Kidney tubule cell (primary cell): ENCODE measurements at regions not wholly inside any gene's neighbourhood (a gene's known extent, or its start where the extent isn't known, plus 50 kb on each side); places are given as distances from the start of the nearest gene placed in this dataset.
"Not testable (repeated sequence)": the region's sequence is repeated elsewhere in the genome, so short reads cannot be mapped to it uniquely, and the experiment has no call there.

ENCODE experiments used
- DNase-seq: peaks from one replicate; pipeline ENCODE4 v3.0.0-alpha.2; 2018; ENCODE audit warnings: low spot score

DNA sequence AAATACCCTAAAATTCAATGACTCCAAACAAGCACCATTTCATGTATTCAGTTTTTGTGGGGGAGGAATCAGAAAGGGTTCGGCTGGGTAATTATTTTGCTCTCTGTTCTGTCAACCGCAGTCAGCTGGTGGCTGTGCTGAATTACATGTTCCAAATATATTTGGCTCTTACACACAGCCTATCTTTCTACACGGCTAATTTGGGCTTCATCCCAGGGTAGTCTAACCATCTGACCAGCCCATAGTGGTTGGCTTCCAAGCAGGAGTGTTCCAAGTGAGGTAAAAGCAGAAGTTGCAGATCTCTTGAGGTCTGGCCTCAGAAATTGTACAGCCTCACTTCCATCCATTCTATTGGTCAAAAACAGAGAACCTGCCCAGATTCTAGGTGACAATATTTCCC, 760.8 kb upstream of the SEMA6D start:
- no peak for DNase-seq

DNA sequence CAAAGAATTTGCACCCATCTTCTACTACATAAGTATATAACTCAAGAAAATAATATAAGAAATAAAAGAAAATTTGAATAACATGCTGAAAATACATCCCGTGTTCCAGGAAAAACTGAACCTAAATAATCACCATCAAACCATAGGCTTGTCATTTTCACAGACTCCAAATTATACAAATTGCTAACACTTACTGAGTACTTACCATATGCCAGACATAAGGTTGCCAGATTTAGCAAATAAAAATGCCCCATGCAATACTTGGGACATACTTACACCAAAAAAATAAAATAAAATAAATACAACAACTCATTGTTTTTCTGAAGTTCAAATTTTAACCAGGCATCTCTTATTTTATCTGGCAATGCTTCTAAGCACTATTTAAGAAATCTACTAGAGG, 760.4 kb upstream of the SEMA6D start:
- DNase-seq: no peak

DNA sequence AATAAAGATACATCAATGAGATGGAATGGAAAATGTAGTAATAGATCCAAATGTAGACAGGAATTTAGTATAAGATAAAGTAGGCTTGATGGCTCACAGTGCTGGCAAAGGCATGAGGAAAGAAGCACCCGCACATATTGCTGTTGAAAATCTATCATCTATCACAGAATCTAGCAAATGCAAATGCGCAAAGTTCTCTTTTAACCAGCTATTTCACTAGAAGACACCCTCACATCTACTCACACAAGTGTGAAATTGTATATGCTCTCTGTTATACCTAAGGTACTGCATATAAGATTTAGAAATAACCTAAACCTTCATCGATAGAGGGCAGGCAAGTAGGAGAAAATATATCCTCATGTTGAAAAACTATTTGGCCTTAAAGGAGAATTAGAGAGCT, 756.7 kb upstream of the SEMA6D start:
- DNase-seq: no peak

DNA sequence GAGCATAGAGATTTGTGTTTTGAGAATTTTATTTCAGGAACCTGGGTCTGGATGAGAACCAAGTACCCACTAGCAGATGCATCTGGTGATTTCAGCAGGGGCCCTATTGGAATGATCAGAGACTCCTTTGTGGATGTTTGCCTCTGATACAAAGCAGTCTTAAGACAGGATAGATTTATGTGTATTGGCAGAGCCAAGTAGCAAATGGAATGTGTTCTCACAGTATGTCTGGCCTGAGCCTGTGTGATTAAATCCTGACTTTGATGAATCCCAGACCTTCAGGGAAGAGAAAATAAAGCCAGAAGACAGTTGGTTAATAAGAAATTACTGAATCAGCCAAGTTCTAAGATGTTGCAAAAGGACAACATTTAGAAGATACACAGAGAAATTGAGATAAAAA, 755.5 kb upstream of the SEMA6D start:
- no peak for DNase-seq

DNA sequence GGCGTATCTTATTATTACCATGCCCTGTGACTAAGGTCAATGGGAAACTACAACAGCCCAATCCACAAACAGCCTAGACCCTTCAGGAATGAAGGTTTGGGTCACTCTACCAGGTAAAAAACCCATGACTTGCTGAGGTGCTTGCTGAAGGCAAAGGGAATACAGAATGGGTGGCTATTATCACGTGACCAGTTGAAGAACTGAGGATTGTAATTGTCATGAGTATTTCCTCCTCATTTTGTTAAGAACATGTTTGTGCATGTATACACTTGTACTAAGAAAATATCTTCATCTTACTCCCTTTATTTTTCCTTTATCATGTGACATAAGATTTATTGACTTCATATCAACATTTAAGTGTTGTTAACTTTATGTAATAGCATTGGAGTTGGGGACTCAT, 729.2 kb upstream of the SEMA6D start:
- not testable (repeated sequence) for DNase-seq

DNA sequence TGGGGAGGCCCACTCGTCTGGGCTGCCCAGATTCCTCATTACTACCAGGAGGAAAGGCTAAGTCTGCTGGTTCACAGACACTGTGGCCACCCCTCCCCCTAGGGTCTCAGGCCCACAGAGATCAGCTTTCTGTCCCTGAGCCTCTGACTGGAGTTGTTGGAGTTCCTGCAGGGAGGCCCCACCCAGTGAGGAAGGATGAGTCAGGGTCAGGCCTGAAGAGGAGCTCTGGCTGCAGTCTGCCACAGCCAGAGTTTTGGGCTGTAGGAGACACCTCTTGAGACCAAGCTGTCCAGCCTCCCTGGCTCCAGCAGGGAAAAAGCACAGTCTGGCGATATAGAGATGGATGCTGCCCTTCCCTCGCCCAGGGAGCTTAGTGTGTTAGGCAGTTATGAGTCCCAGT, 720.9 kb upstream of the SEMA6D start:
- DNase-seq: no peak

DNA sequence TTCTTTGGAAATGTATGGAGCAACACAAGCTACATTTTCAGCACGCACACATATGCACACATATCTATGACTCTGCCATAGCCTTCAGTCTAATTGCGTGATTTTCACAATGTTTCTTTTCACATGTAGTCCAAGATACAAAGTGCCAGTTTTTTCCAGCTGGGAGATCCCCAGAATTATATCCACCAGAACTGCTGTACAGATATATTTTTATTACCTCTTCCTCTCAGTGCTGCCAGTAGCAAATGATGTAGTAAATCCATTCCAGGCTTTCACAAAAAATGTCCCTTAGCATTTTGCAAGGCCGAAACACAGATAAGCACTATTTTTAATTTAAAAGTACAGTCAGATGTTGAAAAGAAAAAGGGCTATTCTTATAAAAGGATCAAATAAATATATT, 719.8 kb upstream of the SEMA6D start:
- DNase-seq: no peak

GRCh38 chr15:47003568-47003967, 713.7 kb upstream of the SEMA6D start:
- DNase-seq: no peak

DNA sequence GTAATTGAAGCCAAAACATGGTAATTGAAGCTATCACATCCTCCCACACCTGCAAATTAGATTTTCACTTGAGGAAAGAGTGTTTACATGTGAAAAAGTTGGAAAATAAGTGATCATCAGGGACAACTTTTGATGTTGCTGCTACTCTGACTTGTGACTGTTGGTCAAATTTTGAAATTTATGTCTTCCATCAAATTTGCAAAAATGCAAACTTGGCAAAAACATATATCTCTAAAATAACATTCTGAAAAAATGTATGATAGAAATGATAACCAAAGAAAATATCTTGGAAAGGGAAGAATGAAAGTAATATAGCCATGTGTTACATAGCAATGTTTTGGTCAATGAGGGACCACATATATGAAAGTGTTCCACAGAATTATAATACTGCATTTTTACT, 703.9 kb upstream of the SEMA6D start:
- DNase-seq: no peak

DNA sequence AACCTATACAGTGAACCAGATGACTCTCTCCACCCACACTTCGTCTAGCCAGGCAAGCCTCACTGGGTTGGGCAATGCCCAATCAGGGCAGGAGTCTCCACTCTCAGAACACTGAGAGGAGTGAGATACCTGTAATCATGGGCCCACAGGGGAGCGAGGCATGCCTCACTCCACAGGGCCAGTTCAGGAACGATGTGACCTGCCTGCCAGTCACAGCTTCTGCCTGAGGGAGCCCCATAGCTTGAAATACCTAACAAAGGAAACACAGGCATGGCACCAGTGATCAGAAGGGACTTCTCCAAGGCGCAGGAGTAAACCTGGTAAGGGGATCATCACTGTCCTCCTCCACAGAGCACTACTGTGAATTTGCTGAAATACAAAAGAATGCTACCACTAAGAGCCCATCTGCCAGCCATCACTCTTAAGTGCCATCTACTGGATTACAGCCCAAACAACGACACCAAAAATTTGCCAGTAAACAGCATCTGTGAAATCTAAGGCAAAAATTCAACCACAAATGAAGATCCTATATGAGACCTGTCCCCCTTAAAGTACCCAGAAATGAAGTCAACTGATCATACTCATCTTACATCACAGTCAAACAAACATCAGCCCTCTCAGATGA, 689.9 kb upstream of the SEMA6D start:
- no peak for DNase-seq

DNA sequence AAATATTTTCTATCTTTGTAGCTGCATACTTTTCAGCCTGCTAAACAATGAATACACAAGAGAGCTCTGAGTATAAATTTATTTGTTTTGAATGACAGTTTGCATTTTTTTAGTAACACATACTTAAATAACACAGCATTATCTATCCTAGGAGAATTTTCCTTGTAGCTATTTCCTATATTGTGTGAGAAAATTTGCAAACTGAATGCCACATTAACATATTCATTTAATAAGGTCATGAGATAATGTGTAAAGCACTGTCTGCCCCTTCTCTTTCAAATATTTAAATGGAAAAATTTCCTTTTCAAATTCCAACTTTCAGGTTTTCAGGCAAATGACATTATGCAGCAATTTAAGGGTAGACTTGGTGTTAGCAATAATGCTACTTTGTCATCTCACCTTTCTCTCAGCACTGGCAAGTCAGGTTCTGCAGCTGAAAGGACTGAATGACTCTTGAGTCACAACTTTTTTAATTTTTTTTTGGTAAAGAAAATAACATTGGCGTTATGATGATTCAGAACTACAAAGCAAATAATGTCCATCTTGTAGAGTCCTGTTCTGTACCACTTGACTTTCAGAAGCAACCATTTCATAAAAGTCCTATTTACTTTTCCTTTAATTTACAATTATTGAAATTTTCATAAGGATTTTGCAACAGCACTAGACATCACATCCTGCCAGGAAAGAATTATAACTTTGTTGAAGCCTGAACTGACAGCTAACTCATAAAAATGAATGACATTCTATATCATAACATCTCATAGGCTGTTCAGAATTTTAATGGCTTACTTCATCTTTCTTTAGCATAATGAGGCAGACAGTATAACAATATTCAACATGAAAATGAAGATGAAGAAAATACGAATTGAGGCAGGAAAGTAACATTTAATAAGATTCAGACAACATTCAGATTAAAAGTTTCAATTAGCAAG, 681.6 kb upstream of the SEMA6D start:
- DNase-seq: no peak

DNA sequence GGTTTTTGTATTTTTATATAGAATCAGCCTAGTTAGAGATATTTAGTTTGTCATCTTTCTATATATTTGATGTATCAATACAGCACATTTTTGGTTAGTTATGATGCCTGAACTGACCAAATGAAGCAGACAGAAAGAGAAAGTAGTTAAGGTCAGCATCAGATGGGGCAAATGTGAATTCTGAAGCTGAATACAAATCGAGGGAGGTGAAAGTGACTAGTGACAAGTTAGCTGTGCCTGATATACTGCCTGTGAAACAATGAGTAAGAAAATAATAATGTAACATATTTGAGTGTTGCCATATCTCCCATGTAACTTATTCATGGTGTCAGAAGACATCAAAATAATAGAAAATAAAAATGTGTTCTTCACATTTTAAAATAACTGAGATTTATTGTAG, 680.3 kb upstream of the SEMA6D start:
- no peak for DNase-seq

DNA sequence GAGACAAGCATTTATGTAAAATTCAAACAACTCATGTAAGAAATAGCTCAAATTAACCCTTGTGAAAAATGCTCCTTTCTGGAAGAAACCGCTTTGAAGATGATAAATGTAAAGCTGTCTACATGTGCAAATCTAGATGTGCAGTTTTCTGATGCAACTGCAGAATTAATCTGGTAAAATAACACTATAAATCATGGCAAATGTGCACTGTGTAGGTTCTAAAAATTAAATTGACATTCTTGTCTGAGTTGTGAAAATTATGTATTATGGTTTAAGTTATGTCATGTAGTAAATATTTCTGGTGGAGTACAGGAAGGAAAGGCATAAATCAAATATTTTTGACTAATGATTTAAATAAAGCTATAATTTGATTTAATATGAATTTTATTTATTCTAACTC, 678.1 kb upstream of the SEMA6D start:
- DNase-seq: no peak

DNA sequence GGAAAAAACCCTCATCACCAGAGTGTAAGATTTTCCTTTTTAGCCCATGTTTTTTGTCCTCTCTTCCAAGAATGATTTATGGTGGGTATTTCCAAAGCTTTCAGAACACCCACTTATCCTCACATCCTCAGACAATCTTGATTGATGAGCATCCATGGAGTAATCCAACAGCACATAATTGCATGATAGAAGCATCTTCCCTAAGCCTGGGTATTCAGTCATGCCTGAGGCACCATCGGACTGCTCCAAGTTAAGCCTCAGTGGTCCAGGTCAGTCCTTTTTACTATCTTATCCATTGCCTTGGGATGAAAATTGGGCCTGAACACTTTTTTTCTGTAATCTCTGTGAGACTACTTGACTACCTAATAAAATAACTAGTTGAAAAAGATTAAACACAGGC, 676.0 kb upstream of the SEMA6D start:
- no peak for DNase-seq

DNA sequence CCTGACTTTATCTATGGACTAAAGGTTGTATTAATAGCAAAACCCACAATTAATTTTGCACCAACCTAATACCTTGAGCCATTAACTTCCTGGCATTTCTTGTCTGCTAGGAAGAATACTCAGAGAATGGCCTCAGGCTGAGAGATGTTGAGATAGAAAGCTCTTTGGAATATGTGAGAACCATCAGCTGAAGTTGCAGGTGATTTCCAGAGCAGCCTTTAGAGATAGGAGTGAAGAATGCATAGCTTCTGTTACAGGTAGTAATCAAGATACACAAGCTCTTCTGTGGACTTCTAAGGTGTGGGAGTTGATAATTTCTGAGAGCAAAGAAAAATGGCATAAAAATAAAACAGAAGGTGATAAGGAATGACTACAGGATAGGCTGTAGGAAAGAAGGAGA, 669.3 kb upstream of the SEMA6D start:
- DNase-seq: not testable (repeated sequence)

- no peak for DNase-seq
Observed at GRCh38 chr15:47066392-47066791, 650.9 kb upstream of the SEMA6D start.

DNA sequence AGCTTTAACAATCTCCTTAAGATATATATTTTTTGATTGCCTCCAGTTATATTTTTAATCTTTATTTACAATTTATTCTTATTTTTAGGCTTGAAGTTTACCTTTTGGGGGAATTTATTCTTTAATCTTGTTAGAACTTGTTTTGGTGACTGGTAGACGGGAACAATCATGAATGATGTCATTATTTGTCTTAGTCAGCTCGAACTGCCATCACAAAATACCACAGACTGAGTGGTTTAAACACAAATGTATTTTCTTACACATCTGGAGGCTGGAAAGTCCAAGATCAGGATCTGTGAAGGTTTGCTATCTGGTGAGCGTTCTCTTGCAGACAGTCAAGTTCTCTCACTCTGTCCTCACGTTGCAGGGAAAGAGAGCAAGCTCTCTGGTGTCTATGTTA, 639.5 kb upstream of the SEMA6D start:
- DNase-seq: not testable (repeated sequence)

- no peak for DNase-seq
Observed at GRCh38 chr15:47095833-47096232, 621.5 kb upstream of the SEMA6D start.

- DNase-seq: not testable (repeated sequence)
Observed at GRCh38 chr15:47098526-47098925, 618.8 kb upstream of the SEMA6D start.

- not testable (repeated sequence) for DNase-seq
Observed at GRCh38 chr15:47099801-47100200, 617.5 kb upstream of the SEMA6D start.

- not testable (repeated sequence) for DNase-seq
Observed at GRCh38 chr15:47108800-47109199, 608.5 kb upstream of the SEMA6D start.

- DNase-seq: no peak
Observed at GRCh38 chr15:47116698-47117097, 600.6 kb upstream of the SEMA6D start.

GRCh38 chr15:47119349-47119748, 598.0 kb upstream of the SEMA6D start:
- DNase-seq: no peak
